Tibial nerve (tissue), 4 donors: ENCODE measurements at regions not wholly inside any gene's neighbourhood (a gene's known extent, or its start where the extent isn't known, plus 50 kb on each side); places are given as distances from the start of the nearest gene placed in this dataset.

Experiments
- EP300 ChIP-seq, 2 donors: sonication (generic); formaldehyde crosslinking; IDR thresholded peaks; one replicate each; pipeline ENCODE4 v1.6.1; 2017; ENCODE audit warnings: antibody characterized with exemption in 2 of 2, mild to moderate bottlenecking in 1 of 2
- POLR2A ChIP-seq, 2 donors: fragments of 450-650 bp; IDR thresholded peaks; one replicate each; pipeline ENCODE4 v1.6.1; 2017; ENCODE audit warnings: antibody characterized with exemption in 2 of 2, mild to moderate bottlenecking in 2 of 2, moderate library complexity in 2 of 2
- TF ChIP-seq, protein P1 (sequence below), 5 experiments: fragments of 200-600 bp in 3 of 5; fragments of 450-650 bp in 2 of 5; sonication (generic) in 3 of 5; IDR thresholded peaks; one replicate each; pipeline ENCODE4 v1.5.1; 2016 to 2019; ENCODE audit warnings: antibody characterized with exemption in 5 of 5, mild to moderate bottlenecking in 3 of 5, moderate library complexity in 2 of 5

- TF ChIP-seq, protein P1, sequence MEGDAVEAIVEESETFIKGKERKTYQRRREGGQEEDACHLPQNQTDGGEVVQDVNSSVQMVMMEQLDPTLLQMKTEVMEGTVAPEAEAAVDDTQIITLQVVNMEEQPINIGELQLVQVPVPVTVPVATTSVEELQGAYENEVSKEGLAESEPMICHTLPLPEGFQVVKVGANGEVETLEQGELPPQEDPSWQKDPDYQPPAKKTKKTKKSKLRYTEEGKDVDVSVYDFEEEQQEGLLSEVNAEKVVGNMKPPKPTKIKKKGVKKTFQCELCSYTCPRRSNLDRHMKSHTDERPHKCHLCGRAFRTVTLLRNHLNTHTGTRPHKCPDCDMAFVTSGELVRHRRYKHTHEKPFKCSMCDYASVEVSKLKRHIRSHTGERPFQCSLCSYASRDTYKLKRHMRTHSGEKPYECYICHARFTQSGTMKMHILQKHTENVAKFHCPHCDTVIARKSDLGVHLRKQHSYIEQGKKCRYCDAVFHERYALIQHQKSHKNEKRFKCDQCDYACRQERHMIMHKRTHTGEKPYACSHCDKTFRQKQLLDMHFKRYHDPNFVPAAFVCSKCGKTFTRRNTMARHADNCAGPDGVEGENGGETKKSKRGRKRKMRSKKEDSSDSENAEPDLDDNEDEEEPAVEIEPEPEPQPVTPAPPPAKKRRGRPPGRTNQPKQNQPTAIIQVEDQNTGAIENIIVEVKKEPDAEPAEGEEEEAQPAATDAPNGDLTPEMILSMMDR (IDR thresholded peaks at IDR 0.05): no peak
- no peak for TF ChIP-seq POLR2A (IDR thresholded peaks at IDR 0.05)
- no peak for TF ChIP-seq EP300 (IDR thresholded peaks at IDR 0.05)
Measured at GRCh38 chr13:80656512-80656904, 315.6 kb upstream of the SPRY2 start.
